ENCODE measurements at regions not wholly inside any gene's neighbourhood (a gene's known extent, or its start where the extent isn't known, plus 50 kb on each side); places are given as distances from the start of the nearest gene placed in this dataset.
"Not testable (repeated sequence)": the region's sequence is repeated elsewhere in the genome, so short reads cannot be mapped to it uniquely, and the experiment has no call there.

DNA sequence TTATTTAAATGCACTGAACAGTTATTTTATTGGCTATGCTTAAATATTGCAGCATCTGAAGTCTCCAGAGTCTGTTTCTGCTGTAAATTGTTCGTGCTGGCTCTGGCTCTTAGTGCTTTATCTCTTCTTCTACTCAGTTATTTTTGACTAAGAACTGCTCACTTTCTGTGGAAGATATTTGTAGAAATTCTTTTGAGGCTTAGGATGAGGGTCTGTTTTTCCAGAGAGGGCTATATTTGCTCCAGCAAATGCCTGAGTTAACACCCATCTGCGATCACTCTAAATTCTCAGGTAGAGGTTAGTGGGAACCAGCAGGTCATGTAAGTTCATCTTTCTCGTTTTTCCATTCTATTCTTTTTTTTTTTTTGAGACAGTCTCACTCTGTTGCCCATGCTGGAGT, 71.1 kb downstream of the ARL6IP4 start:
- DNase-seq (ENCODE audit: low read depth in 1 of 2, low spot score in 1 of 2) = no peak
- in situ Hi-C loops (cut with HindIII; ENCODE audit: low pct_unique_long_range_greater_than_20kb, low sequenced_read_pairs) = no loop called here
- no peak for TF ChIP-seq JUND (IDR thresholded peaks at IDR 0.05; ENCODE audit: low read depth)

GRCh38 chr12:123050913-123051312, 70.4 kb downstream of the ARL6IP4 start:
- no peak for TF ChIP-seq JUND (IDR thresholded peaks at IDR 0.05; ENCODE audit: low read depth)
- in situ Hi-C loops (cut with HindIII; ENCODE audit: low pct_unique_long_range_greater_than_20kb, low sequenced_read_pairs) = no loop called here
- no peak for DNase-seq (ENCODE audit: low read depth in 1 of 2, low spot score in 1 of 2)

DNA sequence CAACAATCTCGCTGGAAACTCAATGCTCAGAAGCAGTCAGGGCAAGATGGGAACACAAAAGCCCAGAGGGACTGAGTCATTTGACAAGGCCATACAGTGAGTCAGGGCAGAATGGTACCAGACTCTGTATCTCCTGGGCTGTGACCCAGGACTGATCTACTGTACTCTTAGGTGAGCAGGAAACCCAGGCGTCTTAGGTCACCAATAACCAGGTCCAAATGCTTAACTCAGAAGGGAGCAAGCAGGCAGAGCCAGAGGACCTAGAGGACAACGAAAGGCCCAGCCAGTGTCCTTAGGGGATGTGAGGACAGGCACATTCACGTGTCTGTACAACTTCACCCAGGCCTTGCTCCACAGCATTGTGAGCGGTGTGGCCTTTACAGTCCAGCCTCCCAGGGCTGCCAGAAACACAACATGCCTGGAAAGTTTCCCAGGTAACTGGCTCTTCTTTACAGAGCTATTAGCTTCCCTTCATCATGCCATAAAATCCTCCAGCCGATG, 69.9 kb downstream of the ARL6IP4 start:
- TF ChIP-seq JUND (IDR thresholded peaks at IDR 0.05; ENCODE audit: low read depth) = no peak
- in situ Hi-C loops (cut with HindIII; ENCODE audit: low pct_unique_long_range_greater_than_20kb, low sequenced_read_pairs) = no loop called here
- DNase-seq (ENCODE audit: low read depth in 1 of 2, low spot score in 1 of 2) = no peak

GRCh38 chr12:123049398-123050240, 69.1 kb downstream of the ARL6IP4 start:
- in situ Hi-C loops (cut with HindIII; ENCODE audit: low pct_unique_long_range_greater_than_20kb, low sequenced_read_pairs) = no loop called here
- no peak for TF ChIP-seq JUND (IDR thresholded peaks at IDR 0.05; ENCODE audit: low read depth)
- DNase-seq (ENCODE audit: low read depth in 1 of 2, low spot score in 1 of 2) = no peak

- in situ Hi-C loops (cut with HindIII; ENCODE audit: low pct_unique_long_range_greater_than_20kb, low sequenced_read_pairs) = not testable (repeated sequence)
Observed at GRCh38 chr12:123047892-123048291, 67.4 kb downstream of the ARL6IP4 start.

GRCh38 chr12:123047289-123047688, 66.8 kb downstream of the ARL6IP4 start:
- TF ChIP-seq JUND (IDR thresholded peaks at IDR 0.05; ENCODE audit: low read depth) = no peak
- in situ Hi-C loops (cut with HindIII; ENCODE audit: low pct_unique_long_range_greater_than_20kb, low sequenced_read_pairs) = no loop called here
- DNase-seq (ENCODE audit: low read depth in 1 of 2, low spot score in 1 of 2) = no peak

More at GRCh38 chr12:123047892-123048291, 67.4 kb downstream of the ARL6IP4 start:
- DNase-seq (ENCODE audit: low read depth in 1 of 2, low spot score in 1 of 2) = not testable (repeated sequence)

GRCh38 chr12:123046431-123046830, 66.0 kb downstream of the ARL6IP4 start:
- DNase-seq (ENCODE audit: low read depth in 1 of 2, low spot score in 1 of 2) = no peak
- in situ Hi-C loops (cut with HindIII; ENCODE audit: low pct_unique_long_range_greater_than_20kb, low sequenced_read_pairs) = no loop called here
- no peak for TF ChIP-seq JUND (IDR thresholded peaks at IDR 0.05; ENCODE audit: low read depth)

GRCh38 chr12:123045678-123046077, 65.2 kb downstream of the ARL6IP4 start:
- in situ Hi-C loops (cut with HindIII; ENCODE audit: low pct_unique_long_range_greater_than_20kb, low sequenced_read_pairs) = no loop called here
- TF ChIP-seq JUND (IDR thresholded peaks at IDR 0.05; ENCODE audit: low read depth) = no peak
- DNase-seq (ENCODE audit: low read depth in 1 of 2, low spot score in 1 of 2) = no peak

- in situ Hi-C loops (cut with HindIII; ENCODE audit: low pct_unique_long_range_greater_than_20kb, low sequenced_read_pairs) = no loop called here
- DNase-seq (ENCODE audit: low read depth in 1 of 2, low spot score in 1 of 2) = no peak
- TF ChIP-seq JUND (IDR thresholded peaks at IDR 0.05; ENCODE audit: low read depth) = no peak
Observed at GRCh38 chr12:123044351-123044750, 63.9 kb downstream of the ARL6IP4 start.

DNA sequence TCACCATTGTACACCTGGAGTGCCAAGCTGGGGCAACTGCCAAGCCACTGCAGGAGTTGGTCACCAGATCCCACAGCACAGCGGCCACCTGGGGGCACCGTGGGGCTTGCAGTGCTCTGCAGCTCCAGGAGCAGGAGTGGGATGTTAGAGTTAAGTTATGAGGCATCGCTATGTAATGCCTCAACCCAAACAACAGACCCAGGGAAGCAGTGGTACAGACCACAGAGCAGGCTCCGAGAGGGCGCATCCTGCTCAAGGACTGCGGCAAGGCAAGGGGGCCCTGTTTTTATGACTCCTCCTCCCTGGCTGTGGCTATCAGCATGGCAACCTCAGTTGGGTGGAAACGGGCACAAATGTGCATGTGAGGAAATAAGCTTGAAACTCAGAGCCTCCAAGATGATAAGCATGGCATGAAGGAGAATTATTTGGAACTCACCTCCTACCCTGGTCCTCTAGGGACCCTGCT, 63.1 kb downstream of the ARL6IP4 start:
- in situ Hi-C loops (cut with HindIII; ENCODE audit: low pct_unique_long_range_greater_than_20kb, low sequenced_read_pairs) = no loop called here
- no peak for TF ChIP-seq JUND (IDR thresholded peaks at IDR 0.05; ENCODE audit: low read depth)
- DNase-seq (ENCODE audit: low read depth in 1 of 2, low spot score in 1 of 2) = peak; percentile 82 to 83

GRCh38 chr12:123042833-123043232, 62.4 kb downstream of the ARL6IP4 start:
- no peak for TF ChIP-seq JUND (IDR thresholded peaks at IDR 0.05; ENCODE audit: low read depth)
- in situ Hi-C loops (cut with HindIII; ENCODE audit: low pct_unique_long_range_greater_than_20kb, low sequenced_read_pairs) = no loop called here
- no peak for DNase-seq (ENCODE audit: low read depth in 1 of 2, low spot score in 1 of 2)

- no peak for DNase-seq (ENCODE audit: low read depth in 1 of 2, low spot score in 1 of 2)
- in situ Hi-C loops (cut with HindIII; ENCODE audit: low pct_unique_long_range_greater_than_20kb, low sequenced_read_pairs) = no loop called here
- TF ChIP-seq JUND (IDR thresholded peaks at IDR 0.05; ENCODE audit: low read depth) = no peak
Observed at GRCh38 chr12:123041811-123042655, 61.6 kb downstream of the ARL6IP4 start.

GRCh38 chr12:123041042-123041531, 60.6 kb downstream of the ARL6IP4 start:
- no peak for DNase-seq (ENCODE audit: low read depth in 1 of 2, low spot score in 1 of 2)
- no peak for TF ChIP-seq JUND (IDR thresholded peaks at IDR 0.05; ENCODE audit: low read depth)
- in situ Hi-C loops (cut with HindIII; ENCODE audit: low pct_unique_long_range_greater_than_20kb, low sequenced_read_pairs) = no loop called here

All from T47D (cell line).